Liver (tissue), 3 donors: ENCODE measurements at regions not wholly inside any gene's neighbourhood (a gene's known extent, or its start where the extent isn't known, plus 50 kb on each side); places are given as distances from the start of the nearest gene placed in this dataset.

Experiments used
- EGR1 ChIP-seq, 2 donors: IDR thresholded peaks; 2 replicates each; pipeline ENCODE4 v1.6.1; 2016 to 2018; ENCODE audit warnings: antibody characterized with exemption in 2 of 2, low read depth in 2 of 2
- GABPA ChIP-seq, 2 donors: IDR thresholded peaks in 1 of 2; conservative IDR thresholded peaks in 1 of 2; 2 replicates each; pipeline ENCODE4 v1.6.1; 2016; ENCODE audit warnings: antibody characterized with exemption in 2 of 2, mild to moderate bottlenecking in 1 of 2, moderate library complexity in 1 of 2
- JUND ChIP-seq, 2 donors: IDR thresholded peaks; 2 replicates each; pipeline ENCODE4 v1.6.1; 2016; ENCODE audit warnings: antibody characterized with exemption in 2 of 2
- RAD21 ChIP-seq, 2 donors: IDR thresholded peaks; 2 replicates each; pipeline ENCODE4 v1.6.1; 2016; ENCODE audit warnings: antibody characterized with exemption in 2 of 2, mild to moderate bottlenecking in 2 of 2
- RXRA ChIP-seq, 2 donors: IDR thresholded peaks; 2 replicates each; pipeline ENCODE4 v1.6.1; 2017 to 2018; ENCODE audit warnings: antibody characterized with exemption in 2 of 2, mild to moderate bottlenecking in 1 of 2
- SP1 ChIP-seq: IDR thresholded peaks from 2 replicates; pipeline ENCODE4 v1.6.1; 2018; ENCODE audit warnings: antibody characterized with exemption, mild to moderate bottlenecking
- TAF1 ChIP-seq: conservative IDR thresholded peaks from 2 replicates; pipeline ENCODE4 v1.6.1; 2016; ENCODE audit warnings: antibody characterized with exemption, mild to moderate bottlenecking
- YY1 ChIP-seq: IDR thresholded peaks from 2 replicates; pipeline ENCODE4 v1.6.1; 2016; ENCODE audit warnings: antibody characterized with exemption, mild to moderate bottlenecking
- TF ChIP-seq, protein P1 (sequence below): fragments of 150-350 bp; IDR thresholded peaks from 2 replicates; pipeline ENCODE4 v1.5.1; 2017; ENCODE audit warnings: improper control_type of control experiment, low read depth, low read length; ENCODE audit not compliant: missing input control
- TF ChIP-seq, protein P2 (sequence below): IDR thresholded peaks from 2 replicates; pipeline ENCODE4 v1.6.1; 2016; ENCODE audit warnings: antibody characterized with exemption
- TF ChIP-seq, protein P3 (sequence below): IDR thresholded peaks from 2 replicates; pipeline ENCODE4 v1.6.1; 2016; ENCODE audit warnings: antibody characterized with exemption
- TF ChIP-seq, protein P4 (sequence below): IDR thresholded peaks from 2 replicates; pipeline ENCODE4 v1.6.1; 2016; ENCODE audit warnings: antibody characterized with exemption, mild to moderate bottlenecking
- donor health status: healthy.
- donor health status: healthy.

DNA sequence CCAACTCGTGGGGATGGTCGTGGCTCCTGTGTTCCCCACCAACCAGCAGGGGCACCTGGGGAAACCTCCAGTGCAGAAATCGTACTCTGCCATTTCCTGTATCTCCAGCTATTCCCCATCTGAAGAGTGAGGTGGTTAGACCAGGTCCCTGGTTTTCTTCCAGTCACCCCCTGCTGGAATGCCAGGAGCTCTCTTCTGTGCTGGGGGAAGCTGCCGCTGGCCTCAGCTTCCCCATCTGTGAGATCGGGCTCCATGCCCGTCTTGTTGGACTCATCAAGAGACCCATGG lies 119.7 kb downstream of the INHBB start:
- TF ChIP-seq, protein P1, sequence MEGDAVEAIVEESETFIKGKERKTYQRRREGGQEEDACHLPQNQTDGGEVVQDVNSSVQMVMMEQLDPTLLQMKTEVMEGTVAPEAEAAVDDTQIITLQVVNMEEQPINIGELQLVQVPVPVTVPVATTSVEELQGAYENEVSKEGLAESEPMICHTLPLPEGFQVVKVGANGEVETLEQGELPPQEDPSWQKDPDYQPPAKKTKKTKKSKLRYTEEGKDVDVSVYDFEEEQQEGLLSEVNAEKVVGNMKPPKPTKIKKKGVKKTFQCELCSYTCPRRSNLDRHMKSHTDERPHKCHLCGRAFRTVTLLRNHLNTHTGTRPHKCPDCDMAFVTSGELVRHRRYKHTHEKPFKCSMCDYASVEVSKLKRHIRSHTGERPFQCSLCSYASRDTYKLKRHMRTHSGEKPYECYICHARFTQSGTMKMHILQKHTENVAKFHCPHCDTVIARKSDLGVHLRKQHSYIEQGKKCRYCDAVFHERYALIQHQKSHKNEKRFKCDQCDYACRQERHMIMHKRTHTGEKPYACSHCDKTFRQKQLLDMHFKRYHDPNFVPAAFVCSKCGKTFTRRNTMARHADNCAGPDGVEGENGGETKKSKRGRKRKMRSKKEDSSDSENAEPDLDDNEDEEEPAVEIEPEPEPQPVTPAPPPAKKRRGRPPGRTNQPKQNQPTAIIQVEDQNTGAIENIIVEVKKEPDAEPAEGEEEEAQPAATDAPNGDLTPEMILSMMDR = no peak
- TF ChIP-seq JUND (IDR thresholded peaks at IDR 0.05) (no peak), RXRA (IDR thresholded peaks at IDR 0.05) (no peak), YY1 (no peak), GABPA (IDR thresholded peaks at IDR 0.05 in 1 of 2, conservative IDR thresholded peaks at IDR 0.05 in 1 of 2) (no peak), SP1 (no peak), EGR1 (IDR thresholded peaks at IDR 0.05; ENCODE audit: low read depth in 2 of 2) (no peak), RAD21 (IDR thresholded peaks at IDR 0.05) (no peak), TAF1 (no peak)
- TF ChIP-seq, protein P2, sequence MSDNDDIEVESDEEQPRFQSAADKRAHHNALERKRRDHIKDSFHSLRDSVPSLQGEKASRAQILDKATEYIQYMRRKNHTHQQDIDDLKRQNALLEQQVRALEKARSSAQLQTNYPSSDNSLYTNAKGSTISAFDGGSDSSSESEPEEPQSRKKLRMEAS = no peak
- TF ChIP-seq, protein P3, sequence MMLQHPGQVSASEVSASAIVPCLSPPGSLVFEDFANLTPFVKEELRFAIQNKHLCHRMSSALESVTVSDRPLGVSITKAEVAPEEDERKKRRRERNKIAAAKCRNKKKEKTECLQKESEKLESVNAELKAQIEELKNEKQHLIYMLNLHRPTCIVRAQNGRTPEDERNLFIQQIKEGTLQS = no peak
- TF ChIP-seq, protein P4, sequence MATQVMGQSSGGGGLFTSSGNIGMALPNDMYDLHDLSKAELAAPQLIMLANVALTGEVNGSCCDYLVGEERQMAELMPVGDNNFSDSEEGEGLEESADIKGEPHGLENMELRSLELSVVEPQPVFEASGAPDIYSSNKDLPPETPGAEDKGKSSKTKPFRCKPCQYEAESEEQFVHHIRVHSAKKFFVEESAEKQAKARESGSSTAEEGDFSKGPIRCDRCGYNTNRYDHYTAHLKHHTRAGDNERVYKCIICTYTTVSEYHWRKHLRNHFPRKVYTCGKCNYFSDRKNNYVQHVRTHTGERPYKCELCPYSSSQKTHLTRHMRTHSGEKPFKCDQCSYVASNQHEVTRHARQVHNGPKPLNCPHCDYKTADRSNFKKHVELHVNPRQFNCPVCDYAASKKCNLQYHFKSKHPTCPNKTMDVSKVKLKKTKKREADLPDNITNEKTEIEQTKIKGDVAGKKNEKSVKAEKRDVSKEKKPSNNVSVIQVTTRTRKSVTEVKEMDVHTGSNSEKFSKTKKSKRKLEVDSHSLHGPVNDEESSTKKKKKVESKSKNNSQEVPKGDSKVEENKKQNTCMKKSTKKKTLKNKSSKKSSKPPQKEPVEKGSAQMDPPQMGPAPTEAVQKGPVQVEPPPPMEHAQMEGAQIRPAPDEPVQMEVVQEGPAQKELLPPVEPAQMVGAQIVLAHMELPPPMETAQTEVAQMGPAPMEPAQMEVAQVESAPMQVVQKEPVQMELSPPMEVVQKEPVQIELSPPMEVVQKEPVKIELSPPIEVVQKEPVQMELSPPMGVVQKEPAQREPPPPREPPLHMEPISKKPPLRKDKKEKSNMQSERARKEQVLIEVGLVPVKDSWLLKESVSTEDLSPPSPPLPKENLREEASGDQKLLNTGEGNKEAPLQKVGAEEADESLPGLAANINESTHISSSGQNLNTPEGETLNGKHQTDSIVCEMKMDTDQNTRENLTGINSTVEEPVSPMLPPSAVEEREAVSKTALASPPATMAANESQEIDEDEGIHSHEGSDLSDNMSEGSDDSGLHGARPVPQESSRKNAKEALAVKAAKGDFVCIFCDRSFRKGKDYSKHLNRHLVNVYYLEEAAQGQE = no peak
